ENCODE measurements at regions not wholly inside any gene's neighbourhood (a gene's known extent, or its start where the extent isn't known, plus 50 kb on each side); places are given as distances from the start of the nearest gene placed in this dataset.

- H3K36me3 ChIP-seq (ENCODE audit: insufficient read depth, low read length) = no peaks in the 10 kb centered on the region
- H3K27ac ChIP-seq (ENCODE audit: low read depth, low read length) = no peak overlapping the region
- H3K79me2 ChIP-seq (ENCODE audit: control insufficient read depth, insufficient read depth, low read length, unreplicated experiment) = no peaks in the 10 kb centered on the region
- H3K27me3 ChIP-seq (ENCODE audit: insufficient read depth, low read length) = peaks cover 3% of the 10 kb centered on the region; the same call in 1 of the 2 replicates
- no peak overlapping the region for H3K4me3 ChIP-seq (ENCODE audit: low read depth, low read length)
- H3K4me1 ChIP-seq (ENCODE audit: control insufficient read depth, insufficient read depth, low read length, unreplicated experiment) = peaks cover 21% of the 10 kb centered on the region
- H2AFZ ChIP-seq (ENCODE audit: low read length, unreplicated experiment) = no peak overlapping the region
These were observed 186.6 kb upstream of the LYZL1 start for GRCh38 chr10:29102233-29102632.

DNA sequence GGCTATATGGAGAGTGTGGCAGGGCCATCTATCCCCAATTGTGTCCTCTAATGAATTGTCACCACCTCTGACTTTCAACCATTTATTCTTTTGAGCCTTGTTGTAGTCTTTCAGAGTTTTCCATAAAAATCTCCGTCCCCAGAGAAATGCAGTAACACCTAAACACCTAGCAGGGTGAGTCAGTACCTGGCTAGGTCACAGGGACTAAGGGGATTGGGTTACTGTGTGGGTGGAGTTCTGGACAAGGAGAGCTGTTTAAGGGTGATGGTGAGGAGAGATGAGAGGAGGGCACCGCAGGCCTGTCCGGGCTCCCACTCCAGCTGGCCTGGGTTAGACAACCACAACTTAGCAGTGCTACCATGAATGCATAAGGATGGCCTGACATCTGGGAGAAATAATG is 186.2 kb upstream of the LYZL1 start:
- Histone ChIP-seq H3K4me1 (ENCODE audit: control insufficient read depth, insufficient read depth, low read length, unreplicated experiment) (peaks cover 21% of the 10 kb centered on the region), H3K27me3 (ENCODE audit: insufficient read depth, low read length) (no peaks in the 10 kb centered on the region), H3K27ac (ENCODE audit: low read depth, low read length) (no peak overlapping the region), H3K79me2 (ENCODE audit: control insufficient read depth, insufficient read depth, low read length, unreplicated experiment) (no peaks in the 10 kb centered on the region), H3K4me3 (ENCODE audit: low read depth, low read length) (no peak overlapping the region), H3K36me3 (ENCODE audit: insufficient read depth, low read length) (no peaks in the 10 kb centered on the region), H2AFZ (ENCODE audit: low read length, unreplicated experiment) (no peak overlapping the region)

DNA sequence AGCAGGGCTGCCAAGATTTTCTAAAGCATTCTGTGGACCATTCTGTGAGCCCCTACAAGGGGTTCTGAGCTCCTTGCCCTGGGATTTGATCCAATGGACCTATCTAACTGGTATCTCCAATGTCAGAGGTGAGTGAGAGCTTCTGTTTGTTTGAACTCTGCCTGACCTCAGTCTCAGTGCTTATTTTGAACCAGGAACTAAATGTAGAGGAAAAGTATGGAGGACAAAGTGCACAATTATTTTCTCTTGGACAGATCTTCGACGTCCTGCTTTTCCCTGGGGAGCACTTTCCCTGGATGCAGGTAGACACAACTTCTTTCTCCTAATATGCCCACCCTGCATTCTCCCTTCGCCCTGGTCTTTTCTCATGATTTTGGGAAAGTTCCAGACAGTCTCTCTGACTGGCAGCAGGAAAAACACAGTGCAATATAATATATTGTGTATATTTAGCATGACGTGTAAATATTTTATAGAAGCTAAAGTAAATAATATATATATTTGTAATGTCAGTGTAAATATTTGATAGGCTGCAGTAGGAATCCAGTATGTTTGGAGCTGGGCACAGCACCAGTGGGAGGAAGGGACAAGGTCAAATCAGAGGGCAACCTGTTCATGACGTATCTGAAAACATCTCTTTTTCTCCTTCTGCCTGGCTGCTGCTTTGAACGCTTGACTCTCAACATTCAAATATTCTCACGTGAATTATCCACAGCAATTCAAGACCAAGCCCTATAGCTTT is 184.0 kb upstream of the LYZL1 start:
- H3K27ac ChIP-seq (ENCODE audit: low read depth, low read length) = peak overlapping the region; percentile 34
- H3K27me3 ChIP-seq (ENCODE audit: insufficient read depth, low read length) = no peaks in the 10 kb centered on the region
- H3K4me1 ChIP-seq (ENCODE audit: control insufficient read depth, insufficient read depth, low read length, unreplicated experiment) = peaks cover 21% of the 10 kb centered on the region
- H3K79me2 ChIP-seq (ENCODE audit: control insufficient read depth, insufficient read depth, low read length, unreplicated experiment) = no peaks in the 10 kb centered on the region
- no peak overlapping the region; the same call in 1 of the 2 replicates for H3K4me3 ChIP-seq (ENCODE audit: low read depth, low read length)
- no peak overlapping the region for H2AFZ ChIP-seq (ENCODE audit: low read length, unreplicated experiment)
- H3K36me3 ChIP-seq (ENCODE audit: insufficient read depth, low read length) = no peaks in the 10 kb centered on the region

DNA sequence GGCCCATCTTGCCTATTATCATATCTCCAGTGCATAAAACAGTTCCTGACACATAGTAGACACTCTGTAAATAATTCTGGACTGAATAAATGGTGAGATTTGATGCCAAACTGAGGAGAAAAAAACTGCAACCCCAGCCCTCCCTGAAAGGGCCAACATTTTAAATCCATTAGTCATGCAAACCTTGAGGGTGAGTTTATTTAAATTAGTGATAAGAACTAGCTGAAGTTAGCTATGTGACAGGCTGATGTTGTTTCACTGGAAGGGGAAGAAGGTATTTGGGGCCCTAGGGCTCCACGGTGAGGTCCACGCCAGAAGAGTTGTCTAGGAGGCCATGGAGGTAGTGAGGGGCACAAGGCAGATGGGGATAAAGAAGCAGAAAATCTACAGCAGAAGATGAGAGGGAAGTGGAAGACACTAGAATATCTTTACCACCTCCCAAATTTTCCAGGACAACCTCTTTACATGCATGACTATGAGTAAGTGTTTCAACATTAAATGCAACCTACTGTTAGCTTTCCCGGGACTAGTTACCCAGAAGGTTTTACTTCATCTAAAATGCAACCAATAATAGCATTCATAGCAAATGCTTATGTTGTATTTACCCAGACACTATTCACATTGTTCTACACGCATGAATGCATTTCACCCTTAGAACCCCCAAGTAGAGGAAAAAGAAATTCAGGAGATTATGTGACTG is 183.2 kb upstream of the LYZL1 start:
- H3K4me1 ChIP-seq (ENCODE audit: control insufficient read depth, insufficient read depth, low read length, unreplicated experiment) = peaks cover 21% of the 10 kb centered on the region
- no peaks in the 10 kb centered on the region for H3K27me3 ChIP-seq (ENCODE audit: insufficient read depth, low read length)
- H3K27ac ChIP-seq (ENCODE audit: low read depth, low read length) = peak overlapping the region; percentile 34
- peak overlapping the region; percentile 20; the same call in 1 of the 2 replicates for H3K4me3 ChIP-seq (ENCODE audit: low read depth, low read length)
- H3K79me2 ChIP-seq (ENCODE audit: control insufficient read depth, insufficient read depth, low read length, unreplicated experiment) = no peaks in the 10 kb centered on the region
- peak overlapping the region; percentile 9 for H2AFZ ChIP-seq (ENCODE audit: low read length, unreplicated experiment)
- no peaks in the 10 kb centered on the region for H3K36me3 ChIP-seq (ENCODE audit: insufficient read depth, low read length)

GRCh38 chr10:29106287-29106686 is 182.6 kb upstream of the LYZL1 start:
- Histone ChIP-seq H3K27me3 (ENCODE audit: insufficient read depth, low read length) (no peaks in the 10 kb centered on the region), H3K27ac (ENCODE audit: low read depth, low read length) (no peak overlapping the region), H2AFZ (ENCODE audit: low read length, unreplicated experiment) (no peak overlapping the region), H3K36me3 (ENCODE audit: insufficient read depth, low read length) (no peaks in the 10 kb centered on the region), H3K79me2 (ENCODE audit: control insufficient read depth, insufficient read depth, low read length, unreplicated experiment) (no peaks in the 10 kb centered on the region), H3K4me3 (ENCODE audit: low read depth, low read length) (no peak overlapping the region), H3K4me1 (ENCODE audit: control insufficient read depth, insufficient read depth, low read length, unreplicated experiment) (peaks cover 21% of the 10 kb centered on the region)

GRCh38 chr10:29107866-29108498 is 180.9 kb upstream of the LYZL1 start:
- H3K4me1 ChIP-seq (ENCODE audit: control insufficient read depth, insufficient read depth, low read length, unreplicated experiment) = peaks cover 21% of the 10 kb centered on the region
- H3K27me3 ChIP-seq (ENCODE audit: insufficient read depth, low read length) = no peaks in the 10 kb centered on the region
- no peak overlapping the region for H2AFZ ChIP-seq (ENCODE audit: low read length, unreplicated experiment)
- no peaks in the 10 kb centered on the region for H3K36me3 ChIP-seq (ENCODE audit: insufficient read depth, low read length)
- H3K79me2 ChIP-seq (ENCODE audit: control insufficient read depth, insufficient read depth, low read length, unreplicated experiment) = no peaks in the 10 kb centered on the region
- H3K4me3 ChIP-seq (ENCODE audit: low read depth, low read length) = no peak overlapping the region
- no peak overlapping the region for H3K27ac ChIP-seq (ENCODE audit: low read depth, low read length)

DNA sequence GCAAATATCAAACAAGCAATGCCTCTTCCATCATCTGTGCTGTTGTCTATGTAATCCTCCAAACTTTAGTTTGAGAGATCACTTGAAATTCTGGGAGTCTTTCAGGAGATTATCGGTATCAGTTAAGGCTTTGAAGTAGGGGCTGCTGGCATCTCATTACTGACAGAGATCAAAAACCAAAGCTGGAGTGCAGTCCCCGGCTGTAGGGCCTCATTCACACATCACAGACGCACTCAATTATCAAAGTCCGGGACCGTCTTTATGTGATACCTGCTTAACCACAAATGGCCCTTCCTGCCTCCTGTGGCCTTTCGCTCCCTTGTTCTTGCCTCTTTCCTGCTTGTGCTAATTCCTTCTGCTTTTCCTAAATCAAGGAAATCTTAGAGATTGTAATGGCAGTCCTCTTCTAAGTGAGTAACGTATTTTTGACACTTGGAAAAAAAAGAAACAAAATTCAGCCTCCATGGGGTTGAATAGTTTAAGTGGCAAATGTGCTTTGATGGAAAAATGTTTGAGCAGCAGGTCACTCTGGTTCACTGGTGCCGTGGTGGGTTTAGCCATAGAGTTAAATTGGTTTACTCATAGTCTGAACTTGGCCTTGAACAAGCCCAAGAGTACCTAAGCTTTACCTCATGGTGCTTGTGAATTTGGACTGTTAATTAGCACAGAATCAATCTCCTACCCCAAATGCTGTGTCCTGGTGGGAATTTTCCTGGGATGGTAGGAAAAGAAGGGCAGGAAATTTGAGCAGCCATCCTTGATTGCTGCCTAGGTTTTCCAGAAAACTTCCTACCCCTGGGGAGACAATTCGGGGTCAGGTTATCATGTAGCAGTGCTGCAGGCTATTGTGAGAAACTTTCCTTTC is 178.9 kb upstream of the LYZL1 start:
- H3K79me2 ChIP-seq (ENCODE audit: control insufficient read depth, insufficient read depth, low read length, unreplicated experiment) = no peaks in the 10 kb centered on the region
- H3K4me3 ChIP-seq (ENCODE audit: low read depth, low read length) = no peak overlapping the region
- H3K27ac ChIP-seq (ENCODE audit: low read depth, low read length) = no peak overlapping the region
- H3K27me3 ChIP-seq (ENCODE audit: insufficient read depth, low read length) = peaks cover 4% of the 10 kb centered on the region; the same call in 1 of the 2 replicates
- peaks cover 15% of the 10 kb centered on the region for H3K4me1 ChIP-seq (ENCODE audit: control insufficient read depth, insufficient read depth, low read length, unreplicated experiment)
- H3K36me3 ChIP-seq (ENCODE audit: insufficient read depth, low read length) = no peaks in the 10 kb centered on the region
- H2AFZ ChIP-seq (ENCODE audit: low read length, unreplicated experiment) = no peak overlapping the region

- no peak overlapping the region for H3K27ac ChIP-seq (ENCODE audit: low read depth, low read length)
- H3K79me2 ChIP-seq (ENCODE audit: control insufficient read depth, insufficient read depth, low read length, unreplicated experiment) = no peaks in the 10 kb centered on the region
- peaks cover 4% of the 10 kb centered on the region; the same call in 1 of the 2 replicates for H3K27me3 ChIP-seq (ENCODE audit: insufficient read depth, low read length)
- no peak overlapping the region for H2AFZ ChIP-seq (ENCODE audit: low read length, unreplicated experiment)
- H3K4me1 ChIP-seq (ENCODE audit: control insufficient read depth, insufficient read depth, low read length, unreplicated experiment) = no peaks in the 10 kb centered on the region
- H3K36me3 ChIP-seq (ENCODE audit: insufficient read depth, low read length) = no peaks in the 10 kb centered on the region
- H3K4me3 ChIP-seq (ENCODE audit: low read depth, low read length) = no peak overlapping the region
These were observed 175.8 kb upstream of the LYZL1 start for GRCh38 chr10:29112827-29113615.

DNA sequence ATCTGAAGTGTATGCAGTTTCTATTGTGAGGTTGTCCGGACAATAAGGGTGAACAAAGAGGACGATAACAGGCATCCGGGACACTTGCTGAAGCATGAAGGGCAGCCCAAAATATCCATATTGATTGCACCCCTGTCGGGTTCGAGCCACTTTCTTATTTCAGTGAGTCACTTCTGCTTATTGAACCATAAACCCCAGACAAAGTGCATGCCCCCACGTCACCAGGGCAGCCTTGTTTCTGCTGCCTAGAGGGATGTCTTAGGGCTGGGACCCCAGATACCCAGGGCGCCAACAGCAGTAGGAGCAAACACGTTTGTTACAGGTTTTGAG is 175.3 kb upstream of the LYZL1 start:
- H3K36me3 ChIP-seq (ENCODE audit: insufficient read depth, low read length) = no peaks in the 10 kb centered on the region
- no peak overlapping the region for H3K4me3 ChIP-seq (ENCODE audit: low read depth, low read length)
- no peak overlapping the region for H2AFZ ChIP-seq (ENCODE audit: low read length, unreplicated experiment)
- no peaks in the 10 kb centered on the region for H3K79me2 ChIP-seq (ENCODE audit: control insufficient read depth, insufficient read depth, low read length, unreplicated experiment)
- no peak overlapping the region for H3K27ac ChIP-seq (ENCODE audit: low read depth, low read length)
- H3K4me1 ChIP-seq (ENCODE audit: control insufficient read depth, insufficient read depth, low read length, unreplicated experiment) = no peaks in the 10 kb centered on the region
- H3K27me3 ChIP-seq (ENCODE audit: insufficient read depth, low read length) = peaks cover 4% of the 10 kb centered on the region; the same call in 1 of the 2 replicates

- Histone ChIP-seq H3K4me1 (ENCODE audit: control insufficient read depth, insufficient read depth, low read length, unreplicated experiment) (no peaks in the 10 kb centered on the region), H3K4me3 (ENCODE audit: low read depth, low read length) (no peak overlapping the region), H3K79me2 (ENCODE audit: control insufficient read depth, insufficient read depth, low read length, unreplicated experiment) (no peaks in the 10 kb centered on the region), H2AFZ (ENCODE audit: low read length, unreplicated experiment) (no peak overlapping the region), H3K27me3 (ENCODE audit: insufficient read depth, low read length) (peaks cover 4% of the 10 kb centered on the region; the same call in 1 of the 2 replicates), H3K36me3 (ENCODE audit: insufficient read depth, low read length) (no peaks in the 10 kb centered on the region), H3K27ac (ENCODE audit: low read depth, low read length) (no peak overlapping the region)
These were observed 174.7 kb upstream of the LYZL1 start for GRCh38 chr10:29114141-29114540.

Data from ACC112 (cell line).